DOHH2 (cell line): ENCODE measurements at regions not wholly inside any gene's neighbourhood (a gene's known extent, or its start where the extent isn't known, plus 50 kb on each side); places are given as distances from the start of the nearest gene placed in this dataset.

Experiments
- H3F3A ChIP-seq: fragments of 200-600 bp; sonication (generic), shearing (Covaris generic); 2 replicates; pipeline ENCODE4 v1.6.0; 2016; ENCODE audit warnings: antibody characterized with exemption, mild to moderate bottlenecking; ENCODE audit not compliant: control insufficient read depth, insufficient read depth
- H3K27ac ChIP-seq: fragments of 200-600 bp; sonication (generic); 2 replicates; pipeline ENCODE4 v1.5.1; 2014; ENCODE audit warnings: low read depth, mild to moderate bottlenecking, low read length, moderate library complexity
- H3K27me3 ChIP-seq: fragments of 200-600 bp; sonication (generic); 2 replicates; pipeline ENCODE4 v1.6.1; 2014; ENCODE audit warnings: mild to moderate bottlenecking, low read length, mixed read lengths; ENCODE audit not compliant: control insufficient read depth
- H3K36me3 ChIP-seq: fragments of 200-600 bp; sonication (generic); 2 replicates; pipeline ENCODE4 v1.6.1; 2014; ENCODE audit warnings: mild to moderate bottlenecking, low read length, moderate library complexity, mixed read lengths; ENCODE audit not compliant: control insufficient read depth
- H3K4me1 ChIP-seq: fragments of 200-600 bp; sonication (generic); 2 replicates; pipeline ENCODE4 v1.6.1; 2014; ENCODE audit warnings: mild to moderate bottlenecking, low read length, mixed read lengths; ENCODE audit not compliant: control insufficient read depth
- H3K4me2 ChIP-seq: fragments of 200-600 bp; sonication (generic); 2 replicates; pipeline ENCODE4 v1.6.0; 2014; ENCODE audit warnings: mild to moderate bottlenecking, low read length, moderate library complexity
- H3K4me3 ChIP-seq: fragments of 200-600 bp; sonication (generic); 2 replicates; pipeline ENCODE4 v1.5.1; 2014; ENCODE audit warnings: mild to moderate bottlenecking, low read length, mixed read lengths
- H3K79me2 ChIP-seq: fragments of 200-600 bp; sonication (generic); 2 replicates; pipeline ENCODE4 v1.6.1; 2014; ENCODE audit warnings: mild to moderate bottlenecking, low read length, mixed read lengths; ENCODE audit not compliant: control insufficient read depth
- H3K9me2 ChIP-seq: fragments of 200-600 bp; sonication (generic); replicated peaks from 2 replicates; pipeline ENCODE4 v1.6.1; 2014; ENCODE audit warnings: mild to moderate bottlenecking, low read length, mixed read lengths; ENCODE audit not compliant: control insufficient read depth
- H3K9me3 ChIP-seq: fragments of 200-600 bp; sonication (generic); 2 replicates; pipeline ENCODE4 v1.6.1; 2014; ENCODE audit warnings: antibody characterized with exemption, low read length, mixed read lengths; ENCODE audit not compliant: control insufficient read depth, insufficient read depth
- H4K20me1 ChIP-seq: fragments of 200-600 bp; sonication (generic); 2 replicates; pipeline ENCODE4 v1.6.0; 2014; ENCODE audit warnings: low read depth, mild to moderate bottlenecking, antibody characterized with exemption, low read length, moderate library complexity; ENCODE audit not compliant: control insufficient read depth, insufficient read depth
- CTCF ChIP-seq: fragments of 200-600 bp; sonication (generic); IDR thresholded peaks from one replicate; pipeline ENCODE4 v1.5.1; 2014; ENCODE audit warnings: antibody characterized with exemption, mild to moderate bottlenecking, low read depth, low read length; ENCODE audit not compliant: poor library complexity, severe bottlenecking
- EZH2phosphoT487 ChIP-seq: fragments of 200-600 bp; sonication (generic); IDR thresholded peaks from 2 replicates; pipeline ENCODE4 v1.6.1; 2017; ENCODE audit warnings: borderline replicate concordance, mild to moderate bottlenecking, antibody characterized with exemption, low read length, moderate library complexity, mixed read lengths

- Histone ChIP-seq H3K27ac (no peak overlapping the region), H3K4me2 (no peak overlapping the region), H4K20me1 (no peaks in the 10 kb centered on the region), H3K27me3 (no peaks in the 10 kb centered on the region), H3K9me3 (no peaks in the 10 kb centered on the region), H3K4me3 (no peak overlapping the region), H3K4me1 (no peaks in the 10 kb centered on the region), H3F3A (no peaks in the 10 kb centered on the region), H3K9me2 (no peaks in the 10 kb centered on the region), H3K79me2 (no peaks in the 10 kb centered on the region), H3K36me3 (no peaks in the 10 kb centered on the region)
- TF ChIP-seq EZH2phosphoT487 (no peak), CTCF (no peak)
These were observed 1030.1 kb upstream of the POU3F3 start for GRCh38 chr2:103823847-103824246.

- TF ChIP-seq EZH2phosphoT487 (no peak), CTCF (no peak)
- H3K4me2 ChIP-seq = no peak overlapping the region
- no peak overlapping the region for H3K4me3 ChIP-seq
- no peaks in the 10 kb centered on the region for H3K9me3 ChIP-seq
- no peaks in the 10 kb centered on the region; the same call in 1 of the 2 replicates for H3K4me1 ChIP-seq
- no peaks in the 10 kb centered on the region for H3K27me3 ChIP-seq
- no peaks in the 10 kb centered on the region for H3K79me2 ChIP-seq
- no peaks in the 10 kb centered on the region for H3K36me3 ChIP-seq
- no peaks in the 10 kb centered on the region for H3K9me2 ChIP-seq
- H3F3A ChIP-seq = no peaks in the 10 kb centered on the region
- H3K27ac ChIP-seq = no peak overlapping the region
- H4K20me1 ChIP-seq = no peaks in the 10 kb centered on the region
These were observed 1006.6 kb upstream of the POU3F3 start for GRCh38 chr2:103847276-103847675.

GRCh38 chr2:103859238-103859637, 994.7 kb upstream of the POU3F3 start:
- TF ChIP-seq CTCF = no peak

GRCh38 chr2:103860016-103860415, 993.9 kb upstream of the POU3F3 start:
- no peaks in the 10 kb centered on the region for H3K9me3 ChIP-seq
- no peaks in the 10 kb centered on the region for H3K79me2 ChIP-seq
- H3K4me2 ChIP-seq = no peak overlapping the region
- H3F3A ChIP-seq = no peaks in the 10 kb centered on the region
- no peaks in the 10 kb centered on the region for H3K27me3 ChIP-seq
- no peaks in the 10 kb centered on the region for H3K36me3 ChIP-seq
- H4K20me1 ChIP-seq = no peaks in the 10 kb centered on the region
- TF ChIP-seq CTCF (no peak), EZH2phosphoT487 (no peak)
- H3K4me1 ChIP-seq = no peaks in the 10 kb centered on the region
- no peak overlapping the region for H3K4me3 ChIP-seq
- no peaks in the 10 kb centered on the region for H3K9me2 ChIP-seq
- no peak overlapping the region for H3K27ac ChIP-seq

More at GRCh38 chr2:103859238-103859637, 994.7 kb upstream of the POU3F3 start:
- Histone ChIP-seq H3K4me2 (no peak overlapping the region), H3K4me3 (no peak overlapping the region), H3F3A (no peaks in the 10 kb centered on the region), H3K27me3 (no peaks in the 10 kb centered on the region), H3K4me1 (no peaks in the 10 kb centered on the region), H3K9me3 (no peaks in the 10 kb centered on the region), H3K36me3 (no peaks in the 10 kb centered on the region), H4K20me1 (no peaks in the 10 kb centered on the region), H3K79me2 (no peaks in the 10 kb centered on the region), H3K9me2 (no peaks in the 10 kb centered on the region), H3K27ac (no peak overlapping the region)
